ENCODE measurements at regions not wholly inside any gene's neighbourhood (a gene's known extent, or its start where the extent isn't known, plus 50 kb on each side); places are given as distances from the start of the nearest gene placed in this dataset.
"Not testable (repeated sequence)": the region's sequence is repeated elsewhere in the genome, so short reads cannot be mapped to it uniquely, and the experiment has no call there.

- intact Hi-C loops (cut with DNase I; ENCODE audit: low total_unique reads): no loop called here
- H3K4me3 ChIP-seq (ENCODE audit: low read depth, poor library complexity, severe bottlenecking): no peak overlapping the region
- TF ChIP-seq CTCF (IDR thresholded peaks at IDR 0.05) (no peak), POLR2A (IDR thresholded peaks at IDR 0.05) (no peak)
- WGBS, 2 donors: 92 to 95% methylated on average over 3 of the region's 3 CpGs
- no peak for DNase-seq (ENCODE audit: low spot score in 2 of 2)
Observed at GRCh38 chr10:34895977-34896376, 80.9 kb upstream of the PARD3 start.

- H3K4me3 ChIP-seq (ENCODE audit: low read depth, poor library complexity, severe bottlenecking); DNase-seq (ENCODE audit: low spot score in 2 of 2); intact Hi-C loops (cut with DNase I; ENCODE audit: low total_unique reads): not testable (repeated sequence)
- 87 to 94% methylated on average over 3 of the region's 3 CpGs for WGBS, 2 donors
Observed at GRCh38 chr10:34895046-34895445, 80.0 kb upstream of the PARD3 start.

GRCh38 chr10:34892521-34892920 is 77.4 kb upstream of the PARD3 start:
- intact Hi-C loops (cut with DNase I; ENCODE audit: low total_unique reads); H3K4me3 ChIP-seq (ENCODE audit: low read depth, poor library complexity, severe bottlenecking): not testable (repeated sequence)
- DNase-seq (ENCODE audit: low spot score in 2 of 2): peak in 1 of 2 donors; percentile 29
- WGBS, 2 donors: 95 to 96% methylated on average over 6 of the region's 6 CpGs

GRCh38 chr10:34890939-34891338 is 75.8 kb upstream of the PARD3 start:
- intact Hi-C loops (cut with DNase I; ENCODE audit: low total_unique reads): no loop called here
- TF ChIP-seq CTCF (IDR thresholded peaks at IDR 0.05): no peak
- TF ChIP-seq POLR2A (IDR thresholded peaks at IDR 0.05): no peak
- no peak overlapping the region for H3K4me3 ChIP-seq (ENCODE audit: low read depth, poor library complexity, severe bottlenecking)
- 28 to 38% methylated on average over 2 of the region's 2 CpGs for WGBS, 2 donors
- peak in 1 of 2 donors; percentile 54 for DNase-seq (ENCODE audit: low spot score in 2 of 2)

GRCh38 chr10:34889004-34889869 is 74.1 kb upstream of the PARD3 start:
- no peak for TF ChIP-seq POLR2A (IDR thresholded peaks at IDR 0.05)
- no peak for TF ChIP-seq CTCF (IDR thresholded peaks at IDR 0.05)
- H3K4me3 ChIP-seq (ENCODE audit: low read depth, poor library complexity, severe bottlenecking): no peak overlapping the region
- intact Hi-C loops (cut with DNase I; ENCODE audit: low total_unique reads): no loop called here
- DNase-seq (ENCODE audit: low spot score in 2 of 2): peak in 1 of 2 donors; percentile 54
- WGBS, 2 donors: 69 to 78% methylated on average over 16 of the region's 16 CpGs

GRCh38 chr10:34886906-34887642 is 72.0 kb upstream of the PARD3 start:
- intact Hi-C loops (cut with DNase I; ENCODE audit: low total_unique reads): no loop called here
- WGBS, 2 donors: 88 to 92% methylated on average over 8 of the region's 8 CpGs
- peak in 1 of 2 donors; percentile 39 for DNase-seq (ENCODE audit: low spot score in 2 of 2)
- no peak for TF ChIP-seq POLR2A (IDR thresholded peaks at IDR 0.05)
- no peak overlapping the region for H3K4me3 ChIP-seq (ENCODE audit: low read depth, poor library complexity, severe bottlenecking)

GRCh38 chr10:34885898-34886297 is 70.8 kb upstream of the PARD3 start:
- 87 to 88% methylated on average over 3 of the region's 3 CpGs for WGBS, 2 donors
- TF ChIP-seq POLR2A (IDR thresholded peaks at IDR 0.05) (no peak), CTCF (IDR thresholded peaks at IDR 0.05) (no peak)
- H3K4me3 ChIP-seq (ENCODE audit: low read depth, poor library complexity, severe bottlenecking): no peak overlapping the region
- peak in 1 of 2 donors; percentile 43 for DNase-seq (ENCODE audit: low spot score in 2 of 2)
- intact Hi-C loops (cut with DNase I; ENCODE audit: low total_unique reads): no loop called here
